RPMI8226 (cell line): ENCODE measurements at regions not wholly inside any gene's neighbourhood (a gene's known extent, or its start where the extent isn't known, plus 50 kb on each side); places are given as distances from the start of the nearest gene placed in this dataset.

Source experiments
- DNase-seq: peaks from one replicate; pipeline ENCODE4 v3.0.0-alpha.2; 2015

DNA sequence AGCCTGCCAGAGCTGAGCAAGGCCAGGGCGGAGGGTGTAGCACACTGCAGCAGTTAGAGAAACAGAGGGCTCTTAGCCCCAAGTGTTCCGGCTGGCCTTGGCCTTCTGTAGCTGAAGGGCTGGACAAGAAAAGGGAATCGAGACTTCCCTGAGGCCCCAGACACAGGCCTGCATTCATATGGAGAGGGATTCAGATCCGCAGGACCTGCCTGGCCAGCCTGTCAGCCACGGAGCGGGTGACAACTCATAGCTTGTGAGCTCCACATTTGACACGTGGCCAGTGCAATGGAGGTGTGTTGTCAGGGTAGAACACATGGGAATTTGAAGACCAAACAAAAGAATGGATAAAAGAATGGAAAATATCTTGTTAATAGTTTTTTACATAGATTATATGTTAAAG lies 182.2 kb upstream of the GSC start:
- DNase-seq = no peak

DNA sequence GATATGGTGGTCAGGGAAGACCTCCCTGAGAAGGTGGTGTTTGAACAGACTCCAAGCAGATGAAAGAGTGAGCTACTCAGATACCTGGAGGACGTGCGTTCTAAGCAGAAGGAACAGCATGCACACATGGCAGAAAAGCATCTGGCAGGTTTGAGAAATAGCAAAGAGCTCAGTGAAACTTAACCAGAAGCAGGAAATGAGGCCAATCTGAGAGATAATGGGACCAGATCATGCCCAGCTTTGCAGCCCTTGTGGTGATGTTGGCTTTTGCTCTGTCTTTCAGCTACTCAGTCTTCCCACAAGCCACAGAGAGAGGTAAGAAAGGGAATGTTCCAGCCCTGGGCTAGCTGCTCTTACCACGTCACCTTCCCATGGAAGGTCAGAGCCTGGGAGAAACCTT lies 176.3 kb upstream of the GSC start:
- no peak for DNase-seq

DNA sequence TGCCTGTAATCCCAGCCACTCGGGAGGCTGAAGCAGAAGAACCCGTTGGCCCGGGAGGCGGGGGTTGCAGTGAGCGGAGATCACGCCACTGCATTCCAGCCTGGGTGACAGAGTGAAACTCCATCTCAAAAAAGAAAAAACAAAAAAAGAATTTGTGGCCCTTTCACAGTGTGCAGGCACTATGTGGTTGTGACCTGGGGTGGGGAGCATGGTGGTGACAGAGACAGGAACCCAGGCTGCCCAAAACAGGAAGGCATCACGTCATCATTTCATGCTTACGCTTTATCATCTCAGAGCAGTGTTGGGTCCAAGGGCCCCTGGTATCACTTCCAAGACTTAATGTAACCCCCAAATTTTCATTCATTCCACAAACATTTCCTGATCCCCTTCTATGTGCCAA lies 175.7 kb upstream of the GSC start:
- DNase-seq = no peak

DNA sequence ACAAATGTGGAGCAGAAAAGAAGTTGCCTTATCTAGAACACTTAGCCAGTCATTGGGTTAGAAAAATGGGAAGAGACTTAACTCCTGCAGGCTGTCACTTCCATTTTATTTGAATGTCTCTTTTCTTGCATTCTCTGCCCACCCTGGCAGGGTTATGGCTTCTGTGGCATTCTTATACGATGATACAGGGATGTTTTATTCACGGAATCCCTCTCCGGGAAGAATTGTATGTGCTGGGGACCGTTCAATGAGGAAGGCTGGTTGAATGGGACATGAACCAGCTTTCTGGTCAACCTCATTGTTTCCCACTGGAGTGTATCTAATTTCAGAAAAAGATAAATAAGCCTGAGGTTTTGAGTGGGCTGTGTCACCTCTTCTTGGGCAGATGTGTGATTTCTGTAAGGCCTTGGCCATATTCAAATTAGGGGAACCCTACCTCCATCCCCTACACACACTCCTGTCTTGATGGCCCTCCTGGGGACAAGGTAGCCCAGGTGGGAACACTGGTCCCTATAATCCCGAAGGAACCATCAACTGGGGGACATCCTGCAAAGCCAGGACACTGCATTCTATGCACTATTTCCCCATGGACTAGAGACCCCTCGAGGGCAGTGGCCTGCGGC lies 174.8 kb upstream of the GSC start:
- DNase-seq = no peak

DNA sequence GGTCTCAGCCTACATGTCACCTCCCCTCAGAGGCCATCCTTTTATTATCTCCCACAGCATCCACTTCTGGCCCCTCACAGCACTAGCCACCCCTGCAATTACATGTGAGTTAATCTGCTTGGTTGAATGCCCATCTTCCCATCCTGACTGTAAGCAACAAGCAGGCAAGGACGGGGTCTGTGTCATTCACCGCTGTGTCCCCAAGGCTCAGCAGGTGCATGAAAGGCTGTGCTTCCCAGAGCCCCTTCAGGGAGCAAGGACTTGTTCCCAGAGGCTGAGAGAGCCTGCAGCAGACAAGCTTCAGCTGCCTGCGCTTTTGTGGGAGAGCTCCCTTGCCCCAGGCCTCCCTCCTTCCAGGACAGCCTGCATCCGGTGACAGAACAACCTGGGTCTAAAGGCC lies 172.7 kb upstream of the GSC start:
- DNase-seq = no peak

DNA sequence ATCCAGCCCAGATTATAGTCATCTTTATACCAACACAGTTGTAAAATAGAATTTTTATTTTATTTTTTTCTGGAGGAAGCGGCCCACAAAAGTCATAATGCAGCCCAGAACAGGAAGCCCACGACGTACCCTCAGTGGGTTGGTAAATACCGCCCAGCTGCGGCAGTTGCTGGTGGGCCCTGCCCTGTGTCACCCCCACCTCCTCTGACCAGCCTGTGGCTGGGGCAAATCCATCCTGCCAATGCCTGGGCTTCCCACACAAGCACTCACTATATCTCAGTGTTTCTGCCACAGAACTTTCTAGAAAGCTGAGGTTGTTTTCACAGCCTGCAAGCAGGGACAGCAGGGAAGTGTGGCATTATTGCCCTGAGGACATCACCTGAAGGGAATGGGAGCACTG lies 171.4 kb upstream of the GSC start:
- no peak for DNase-seq

DNA sequence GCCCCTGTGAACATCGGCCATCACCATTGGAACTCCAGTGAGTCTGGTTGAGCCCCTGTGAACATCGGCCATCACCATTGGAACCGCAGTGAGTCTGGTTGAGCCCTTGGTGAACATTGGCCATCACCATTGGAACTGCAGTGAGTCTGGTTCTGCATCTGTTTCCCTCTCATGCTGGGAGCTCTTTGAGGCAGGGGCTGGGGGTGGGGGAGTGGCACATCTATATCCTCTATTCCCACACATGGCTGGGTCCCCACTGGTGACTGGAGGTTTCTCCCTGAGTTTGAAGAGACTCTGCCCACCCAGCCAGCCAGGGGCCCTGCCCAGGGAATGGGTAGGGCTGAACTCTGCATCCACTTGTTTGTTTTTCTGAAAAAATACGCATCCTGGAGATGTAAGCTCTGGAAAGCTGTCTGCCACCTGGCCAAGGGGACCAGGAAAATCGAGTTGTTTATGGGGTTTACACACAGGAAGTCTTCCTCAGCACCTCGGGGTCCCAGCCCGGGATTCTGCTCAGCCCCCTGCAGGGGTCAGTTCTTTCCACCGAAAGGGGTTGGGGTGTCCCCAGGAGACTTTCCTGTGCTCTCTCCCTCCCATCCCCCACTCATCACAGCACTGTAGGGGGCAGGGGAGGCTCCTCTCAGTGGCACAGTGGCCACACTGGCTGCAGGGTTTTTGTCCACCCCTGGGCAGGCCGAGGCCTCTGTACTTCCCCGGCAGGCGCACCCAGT lies 170.5 kb upstream of the GSC start:
- DNase-seq = no peak

DNA sequence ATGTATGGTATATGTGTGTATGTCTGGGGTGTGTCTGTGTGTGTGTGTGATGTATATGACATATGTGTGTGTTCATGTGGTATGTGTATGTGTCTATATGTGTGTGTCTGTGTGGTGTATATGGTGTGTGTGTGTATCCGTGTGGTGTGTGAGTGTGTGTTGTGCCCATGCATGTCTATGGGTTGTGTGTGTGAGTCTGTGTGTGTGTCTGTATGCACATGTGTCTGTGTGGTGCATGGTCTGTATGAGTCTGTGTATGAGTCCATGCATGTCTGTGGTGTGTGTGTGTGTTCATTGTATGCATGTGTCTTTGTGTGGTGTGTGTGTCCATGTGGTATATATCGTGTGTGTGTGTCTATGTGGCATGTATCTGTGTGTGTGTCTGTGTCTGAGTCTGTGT lies 168.1 kb upstream of the GSC start:
- DNase-seq = no peak

DNA sequence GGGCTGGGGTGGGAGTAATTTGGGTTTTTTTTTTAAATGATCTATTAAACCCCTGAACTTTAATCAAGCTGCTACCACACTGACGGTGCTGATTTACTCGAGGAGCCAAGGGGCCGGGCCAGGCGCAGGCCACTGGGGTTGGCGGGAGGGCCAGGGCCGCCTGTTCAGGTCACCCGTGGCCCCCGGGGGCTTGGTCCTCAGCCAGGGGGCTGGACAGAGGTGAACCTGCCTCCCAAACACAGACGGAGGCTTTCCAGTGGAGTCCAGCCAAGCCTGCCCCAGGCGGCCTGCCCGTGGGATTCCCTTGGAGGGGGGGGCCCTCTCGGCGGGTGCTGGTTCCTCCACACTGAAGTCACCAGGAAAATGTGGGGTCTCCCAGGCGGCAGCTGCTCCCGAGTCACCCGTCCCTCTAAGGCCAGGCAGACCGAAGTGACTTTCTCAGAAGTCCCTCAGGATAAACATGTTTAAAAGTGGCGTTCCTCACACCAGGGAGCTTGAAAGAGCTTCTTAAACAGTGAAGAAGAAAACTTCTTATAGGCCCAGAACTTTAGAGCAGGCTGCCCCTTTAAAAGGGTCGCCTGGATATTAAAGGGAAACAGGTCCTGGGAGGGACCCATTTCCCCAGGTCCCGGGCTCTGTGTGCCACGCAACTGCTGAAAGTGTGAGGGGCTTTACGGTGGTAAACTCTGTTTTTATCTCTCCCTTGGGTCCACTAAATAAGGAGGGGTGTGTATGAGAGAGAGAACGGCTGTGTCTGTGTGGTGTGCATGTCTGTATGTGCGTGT lies 167.2 kb upstream of the GSC start:
- DNase-seq = no peak

DNA sequence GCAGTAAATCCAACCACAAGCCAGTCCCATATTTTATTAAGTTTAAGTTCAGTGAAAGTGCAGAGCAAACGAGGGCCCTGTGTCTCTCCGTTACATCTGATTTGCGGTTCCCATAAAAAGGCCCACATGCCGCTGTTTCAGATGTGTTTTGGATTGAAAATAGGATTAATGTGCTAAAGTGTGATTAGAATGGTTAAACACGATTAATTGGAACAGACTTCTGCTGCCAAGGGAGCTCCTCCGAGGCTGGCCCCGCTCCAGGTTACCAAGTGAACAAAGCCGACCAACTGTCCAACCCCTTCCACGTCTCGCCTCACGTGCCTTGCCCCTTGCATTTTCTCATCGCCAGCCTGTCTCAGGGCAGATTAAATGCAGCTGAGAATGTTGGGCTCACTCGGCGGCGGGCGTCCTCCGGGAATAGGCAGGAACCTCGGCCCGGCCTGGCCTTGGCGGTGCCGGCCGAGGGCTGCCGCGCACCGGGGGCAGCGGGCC lies 166.5 kb upstream of the GSC start:
- no peak for DNase-seq

DNA sequence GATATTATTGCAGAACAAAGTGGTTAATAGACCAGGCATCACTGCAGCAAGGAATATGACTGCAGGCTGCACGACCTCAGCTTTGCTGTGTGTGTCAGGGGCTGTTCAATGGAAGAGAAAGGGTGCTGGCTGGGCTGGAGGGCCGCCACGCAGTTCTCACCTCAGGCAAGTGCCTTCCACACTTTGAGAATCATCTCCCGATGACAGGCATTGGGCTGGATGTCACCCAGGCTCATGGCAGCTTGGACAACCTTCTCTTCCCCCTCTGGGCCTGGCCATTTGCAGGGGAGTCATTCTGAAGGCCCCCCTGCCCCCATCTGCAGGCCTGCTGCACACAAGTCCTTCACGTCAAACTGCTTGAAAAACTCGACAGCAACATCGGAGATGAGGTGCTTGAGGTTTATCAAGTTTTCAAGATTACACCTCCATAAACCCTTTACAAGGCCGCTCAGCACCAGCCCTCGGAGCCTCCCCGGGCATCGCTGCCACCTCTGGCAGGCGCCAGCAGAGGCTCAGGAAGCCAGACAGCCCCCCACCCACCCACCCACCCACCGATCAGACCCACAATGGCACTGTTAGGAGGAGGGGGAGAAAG lies 165.9 kb upstream of the GSC start:
- no peak for DNase-seq

DNA sequence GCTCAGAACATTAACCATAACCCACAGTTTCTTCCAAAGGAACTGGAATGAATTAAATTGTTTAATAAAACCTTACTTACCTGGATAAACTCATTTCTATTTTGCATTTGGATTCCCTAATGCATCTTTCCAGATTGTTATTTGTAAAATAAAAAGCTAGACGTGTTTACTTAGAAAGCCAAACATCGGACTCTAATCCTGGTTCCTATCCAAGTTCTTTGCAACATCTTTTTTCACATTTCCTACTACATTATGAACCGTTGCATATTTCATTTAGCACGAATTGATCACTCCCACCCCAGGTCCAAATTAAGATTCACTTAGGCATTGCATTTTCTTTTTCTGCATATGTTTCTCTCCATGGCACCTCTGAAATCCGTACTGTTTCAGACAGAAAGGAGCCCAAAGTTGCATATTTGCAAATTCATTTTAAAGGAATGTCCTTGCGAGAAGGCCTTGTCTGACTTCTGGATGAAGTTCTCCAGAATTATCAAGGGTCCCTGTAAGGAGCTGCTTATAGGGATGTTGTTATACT lies 164.4 kb upstream of the GSC start:
- DNase-seq = no peak

DNA sequence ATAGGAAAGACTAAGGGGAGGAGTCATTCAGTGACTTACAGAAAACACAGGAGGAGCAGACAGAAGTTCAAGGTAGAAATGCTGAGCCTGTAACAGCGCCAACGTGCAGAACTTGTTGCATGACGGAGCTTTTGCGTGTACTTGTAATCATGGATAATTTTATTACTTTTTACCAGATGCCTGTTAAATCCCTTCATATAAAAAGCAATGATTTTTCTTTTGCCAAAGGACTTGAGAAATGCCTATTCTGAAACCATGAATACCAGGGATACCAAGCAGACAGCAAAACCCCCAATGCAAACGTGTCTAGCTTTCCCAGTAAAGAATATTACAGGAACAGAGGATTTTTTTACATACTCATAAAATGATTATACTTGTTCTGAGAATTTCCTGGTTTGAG lies 163.6 kb upstream of the GSC start:
- no peak for DNase-seq

DNA sequence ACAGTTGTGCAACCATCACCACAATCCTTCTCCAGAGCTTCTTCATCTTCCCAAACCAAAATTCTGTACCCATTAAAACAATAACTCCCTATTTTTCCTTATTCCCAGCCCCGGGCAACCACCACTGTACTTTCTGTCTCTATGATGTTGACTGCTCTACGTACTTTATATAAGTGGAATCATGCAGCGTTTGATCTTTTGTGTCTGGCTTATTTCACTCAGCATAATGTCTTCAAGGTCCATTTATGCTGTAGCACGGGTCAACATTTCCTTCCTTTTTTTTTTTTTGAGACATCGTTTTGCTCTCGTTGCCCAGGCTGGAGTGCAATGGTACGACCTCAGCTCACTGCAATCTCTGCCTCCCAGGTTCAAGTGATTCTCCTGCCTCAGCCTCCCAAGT lies 162.7 kb upstream of the GSC start:
- no peak for DNase-seq

DNA sequence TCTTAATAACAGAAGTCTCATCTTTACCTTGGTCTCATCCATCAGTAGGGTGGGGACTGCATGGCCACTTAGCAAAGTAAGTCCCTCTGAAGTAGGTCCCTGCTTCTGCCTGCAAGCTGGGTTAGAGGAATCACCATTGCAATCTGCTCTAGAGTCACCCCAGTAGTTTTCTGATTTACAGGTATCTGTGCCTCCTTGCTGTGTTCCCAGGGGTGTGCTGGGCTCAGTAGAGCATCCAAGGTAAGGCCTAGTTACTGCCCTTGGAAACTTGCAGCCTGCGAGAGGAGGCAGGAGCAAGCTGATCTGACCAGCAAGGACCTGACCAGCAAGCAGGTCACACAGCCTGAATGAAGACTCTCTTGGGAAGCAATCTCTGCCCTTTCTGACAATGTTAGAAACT lies 160.8 kb upstream of the GSC start:
- no peak for DNase-seq

DNA sequence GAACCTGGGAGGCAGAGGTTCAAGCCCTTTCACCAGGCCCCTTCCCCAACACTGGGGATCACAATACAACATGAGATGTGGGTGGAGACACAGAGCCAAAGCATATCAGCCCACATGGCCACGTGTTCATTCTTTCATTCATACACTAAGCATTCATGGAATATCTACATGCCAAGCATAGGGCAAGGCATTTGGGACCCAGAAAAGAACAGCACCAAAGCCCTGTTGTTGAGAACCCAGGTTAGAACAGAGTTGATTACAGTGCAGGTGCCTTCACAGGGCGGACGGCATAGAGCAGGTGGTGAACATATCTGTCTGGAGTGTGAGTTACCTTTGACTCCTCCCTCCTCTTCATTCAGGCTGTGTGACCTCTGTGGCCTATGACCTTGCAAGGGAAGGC lies 159.4 kb upstream of the GSC start:
- no peak for DNase-seq

DNA sequence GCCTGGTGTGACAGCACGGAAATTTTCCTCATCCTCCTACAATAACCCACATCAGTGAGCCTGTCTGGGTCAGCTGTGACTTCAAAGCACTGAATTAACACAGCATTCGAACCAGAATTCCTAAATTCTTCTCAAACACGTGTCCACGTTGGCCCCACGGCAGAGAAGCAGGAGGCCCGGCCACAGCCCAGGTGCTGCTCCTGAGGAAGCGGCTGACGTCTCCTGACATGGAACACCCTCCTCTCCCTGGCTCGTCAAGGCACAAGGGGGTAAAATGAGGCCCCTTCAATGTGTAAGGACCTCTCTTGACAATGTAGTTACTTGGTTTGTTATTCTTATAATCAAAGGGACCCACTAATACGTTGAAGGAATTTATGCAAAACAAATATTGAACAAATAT lies 156.3 kb upstream of the GSC start:
- DNase-seq = no peak

DNA sequence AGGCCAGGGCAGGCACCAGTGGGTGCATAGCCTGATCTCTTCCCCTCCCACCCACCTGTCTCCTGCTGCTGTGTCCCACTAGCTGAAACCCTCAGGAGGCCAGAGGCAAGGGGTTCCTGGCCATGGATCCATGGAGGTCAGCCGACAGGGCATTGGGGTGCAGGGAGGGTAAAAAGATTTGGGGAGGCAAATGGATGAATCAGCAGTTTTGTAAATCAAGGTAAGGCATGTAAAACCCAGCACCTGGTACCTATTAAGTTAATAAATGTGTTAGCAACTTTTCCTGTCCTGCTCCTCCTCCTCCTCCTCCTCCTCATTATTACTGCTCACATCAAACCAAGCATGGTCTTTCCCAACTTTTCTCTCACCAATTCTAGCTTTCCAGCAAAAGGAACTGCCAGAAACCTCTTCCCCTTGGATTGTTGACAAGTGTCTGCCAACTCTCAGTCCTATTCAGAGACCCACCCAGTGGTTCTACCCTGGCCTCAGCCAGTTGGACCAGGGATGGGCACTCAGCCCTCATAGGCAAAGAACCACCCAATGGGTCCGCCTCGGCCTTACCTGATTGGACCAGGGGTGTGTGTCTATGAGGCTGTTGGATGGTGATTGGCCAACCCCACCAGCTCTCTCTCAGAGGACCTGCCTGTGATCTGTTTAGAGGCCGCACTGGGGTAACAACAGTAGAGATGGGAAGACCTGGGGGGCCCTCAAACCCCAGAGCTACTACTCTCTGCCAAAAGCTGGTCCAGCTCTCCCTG lies 155.7 kb upstream of the GSC start:
- DNase-seq = no peak

DNA sequence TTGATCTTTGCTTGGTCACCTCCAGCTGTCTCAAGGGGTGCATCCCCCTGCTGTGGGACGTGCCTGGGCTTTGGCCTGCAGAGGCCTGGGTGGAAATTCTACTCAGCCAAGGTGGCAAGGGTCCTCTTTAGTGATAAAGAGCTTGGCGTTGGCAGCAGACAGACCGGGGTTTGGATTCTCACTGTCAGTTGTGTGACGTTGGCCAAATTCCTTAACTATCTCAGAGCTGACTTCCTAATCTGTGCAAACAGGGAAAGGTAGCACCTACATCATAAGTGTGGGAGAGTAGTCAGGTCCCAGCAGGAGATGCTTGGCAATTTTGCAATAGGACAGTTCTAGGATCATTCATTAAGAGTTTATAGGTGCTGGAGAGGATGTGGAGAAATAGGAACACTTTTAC lies 154.3 kb upstream of the GSC start:
- DNase-seq = no peak

DNA sequence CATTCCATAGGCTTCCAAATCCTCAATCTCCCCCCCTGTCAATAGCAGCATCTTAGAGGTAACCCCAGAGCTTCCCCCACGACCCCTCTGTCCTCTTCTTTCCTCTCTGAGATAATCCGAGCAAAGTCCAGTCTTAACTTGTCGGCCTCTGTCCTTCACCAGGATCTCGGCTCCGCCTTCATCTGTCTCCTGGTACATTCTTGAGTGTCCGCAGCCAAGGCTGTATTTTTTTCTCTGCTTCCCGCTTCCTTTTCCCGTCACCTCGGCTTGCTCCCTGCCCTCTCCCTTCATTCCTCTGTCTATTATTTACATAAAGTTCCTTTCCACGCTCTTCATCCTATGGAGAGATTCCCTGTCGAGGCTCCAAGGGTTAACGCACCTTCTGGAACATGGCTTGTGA lies 153.9 kb upstream of the GSC start:
- DNase-seq = no peak

DNA sequence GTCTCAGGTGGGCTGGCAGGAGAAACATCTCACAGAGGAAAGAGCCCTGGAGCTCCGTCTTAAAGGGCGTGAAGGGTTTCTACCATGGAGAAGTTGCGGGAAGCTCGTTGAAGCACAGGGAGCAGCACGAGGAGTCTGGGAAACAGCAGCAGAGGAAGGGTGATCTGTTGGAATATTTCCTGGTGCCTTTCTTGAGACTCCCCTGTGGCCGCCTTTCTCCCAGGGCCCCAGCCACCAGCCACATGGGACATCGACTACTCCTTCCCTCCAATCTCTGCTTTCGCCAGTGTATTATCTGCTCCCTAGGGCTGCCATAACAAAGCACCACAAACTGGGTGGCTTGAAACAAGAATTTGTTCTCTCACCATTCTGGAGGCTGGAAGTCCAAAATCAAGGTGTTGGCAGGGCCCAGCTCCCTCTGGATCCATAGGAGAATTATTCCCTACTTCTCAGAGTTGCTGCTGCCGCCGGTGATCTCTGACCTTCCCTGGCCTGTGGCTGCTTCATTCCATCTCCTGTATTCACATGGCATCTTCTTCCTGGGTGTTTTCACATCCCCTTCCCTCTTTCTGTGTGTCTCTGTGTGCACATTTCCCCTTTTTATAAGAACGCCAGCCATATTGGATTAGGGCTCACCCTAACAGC lies 152.8 kb upstream of the GSC start:
- no peak for DNase-seq

DNA sequence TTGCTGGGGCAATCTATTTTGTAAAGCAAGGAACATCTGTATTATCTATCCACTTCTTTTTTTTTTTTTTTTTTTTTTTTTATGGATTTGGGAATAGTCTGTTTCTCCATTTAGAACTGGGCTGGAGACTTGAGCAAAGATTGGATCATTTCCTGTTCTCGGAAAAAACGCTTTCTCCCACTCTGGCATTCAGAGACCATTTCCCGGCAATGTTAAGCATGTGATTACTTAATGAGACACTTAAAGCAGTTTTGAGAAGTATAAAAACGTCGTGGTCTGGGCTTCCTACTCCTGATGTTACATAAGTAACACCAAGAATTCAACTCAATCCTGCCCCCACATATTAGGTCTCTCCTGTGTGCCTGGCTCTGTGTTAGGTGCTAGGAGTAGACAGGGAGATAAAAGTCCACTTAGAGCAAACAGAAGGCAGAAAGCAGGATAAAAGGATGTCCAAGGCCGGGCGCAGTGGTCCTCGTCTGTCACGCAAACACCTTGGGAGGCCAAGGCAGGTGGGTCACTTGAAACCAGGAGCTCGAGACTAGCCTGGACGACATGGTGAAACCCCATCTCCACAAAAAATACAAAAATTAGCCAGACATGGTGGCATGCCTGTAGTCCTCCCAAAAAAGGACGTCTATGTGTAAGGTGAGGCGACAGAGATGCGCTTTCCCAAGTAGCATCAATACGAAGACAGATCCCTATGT lies 152.1 kb upstream of the GSC start:
- no peak for DNase-seq
